SK-N-MC (cell line): ENCODE measurements at regions not wholly inside any gene's neighbourhood (a gene's known extent, or its start where the extent isn't known, plus 50 kb on each side); places are given as distances from the start of the nearest gene placed in this dataset.

ENCODE experiments used
- EZH2 ChIP-seq: fragments of 200-600 bp; sonication (generic); IDR thresholded peaks from one replicate; pipeline ENCODE4 v1.6.1; 2017; ENCODE audit warnings: antibody characterized with exemption
- FOXP2 ChIP-seq: optimal IDR thresholded peaks from 2 replicates; pipeline ENCODE3; 2011; ENCODE audit warnings: mild to moderate bottlenecking, moderate library complexity; ENCODE audit not compliant: insufficient read depth; ENCODE audit errors: extremely low read length, control extremely low read depth
- POLR2AphosphoS5 ChIP-seq: IDR thresholded peaks from 2 replicates; pipeline ENCODE4 v1.6.1; 2012; ENCODE audit warnings: mild to moderate bottlenecking, low read depth, low read length, borderline replicate concordance

- TF ChIP-seq POLR2AphosphoS5 (no peak), EZH2 (no peak), FOXP2 (no peak)
Measured at GRCh38 chr4:143091862-143092261, 92.9 kb upstream of the USP38 start.
